ENCODE measurements at regions not wholly inside any gene's neighbourhood (a gene's known extent, or its start where the extent isn't known, plus 50 kb on each side); places are given as distances from the start of the nearest gene placed in this dataset.

- DNase-seq: no peak
Measured at GRCh38 chr9:108322326-108323098, 533.3 kb downstream of the ACTL7B start.

DNA sequence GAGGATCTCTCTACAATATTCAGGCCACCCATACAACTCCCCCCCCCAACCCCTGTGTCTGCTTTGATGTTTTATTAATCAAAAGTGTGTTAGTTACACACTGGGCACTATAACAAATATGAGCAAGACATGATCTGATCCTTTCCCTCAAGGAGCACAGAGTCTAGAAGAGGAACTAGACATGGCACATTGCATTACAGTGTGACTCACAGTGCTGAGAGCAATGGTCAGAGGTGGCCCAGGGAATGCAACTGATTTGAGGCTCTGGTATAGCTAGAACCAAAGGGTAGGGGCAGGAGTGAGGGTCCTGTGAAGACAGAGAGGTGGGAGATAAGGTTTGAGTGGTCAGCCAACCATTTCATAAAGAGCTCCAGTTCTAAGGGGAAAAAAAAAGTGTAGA lies 539.2 kb downstream of the ACTL7B start:
- DNase-seq: no peak

- DNase-seq: no peak
Measured at GRCh38 chr9:108316066-108316465, 539.7 kb downstream of the ACTL7B start.

- DNase-seq: no peak
Measured at GRCh38 chr9:108311745-108312144, 544.0 kb downstream of the ACTL7B start.

GRCh38 chr9:108310202-108310601 lies 545.6 kb downstream of the ACTL7B start:
- DNase-seq: no peak

DNA sequence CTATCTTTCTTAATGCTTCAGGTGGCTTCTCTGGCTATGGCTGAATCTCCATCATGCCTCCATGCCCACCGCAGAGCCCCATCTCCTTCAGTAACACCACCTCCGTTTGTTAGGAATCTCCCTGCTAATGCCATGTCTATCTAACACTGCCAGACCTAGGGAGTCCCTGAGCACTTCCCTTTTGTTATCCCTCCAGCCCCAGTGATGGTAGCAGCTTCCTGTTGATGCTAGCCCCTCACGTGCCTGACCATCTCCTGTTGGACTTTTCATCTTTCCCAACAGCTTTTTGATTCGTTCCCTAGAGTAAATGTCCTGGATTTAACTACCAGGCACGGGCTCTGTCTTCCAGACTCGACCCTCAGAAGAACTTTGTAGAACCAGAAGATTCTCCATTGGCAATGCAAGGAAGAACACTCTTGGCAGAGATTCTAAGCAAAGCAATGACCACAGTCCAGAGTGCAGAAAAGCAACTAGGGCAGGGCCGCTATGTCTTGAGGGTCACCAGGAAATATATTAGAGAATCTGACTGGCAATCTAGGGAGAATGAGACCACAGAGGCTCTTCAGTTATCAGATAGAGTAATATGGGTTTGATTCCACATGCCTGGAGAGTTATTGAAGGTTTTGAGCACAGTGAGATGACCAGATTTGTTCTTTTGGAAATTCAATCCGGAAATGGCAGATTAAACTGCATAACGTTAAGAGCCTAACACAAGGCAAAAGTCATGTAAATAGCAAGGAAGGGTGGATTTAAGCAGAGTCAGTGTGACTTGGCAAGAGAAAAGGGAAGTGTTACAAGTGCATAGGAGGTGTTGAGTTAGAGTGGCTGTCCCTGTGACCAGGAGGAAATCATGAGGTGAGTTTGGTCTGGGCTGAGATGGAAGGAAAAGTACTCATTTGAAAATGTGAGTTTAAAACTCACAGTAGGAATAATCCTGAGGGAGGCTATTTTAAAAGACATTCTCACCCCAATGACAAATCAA lies 555.2 kb downstream of the ACTL7B start:
- DNase-seq: no peak

- no peak for DNase-seq
Measured at GRCh38 chr9:108297073-108297472, 558.7 kb downstream of the ACTL7B start.

DNA sequence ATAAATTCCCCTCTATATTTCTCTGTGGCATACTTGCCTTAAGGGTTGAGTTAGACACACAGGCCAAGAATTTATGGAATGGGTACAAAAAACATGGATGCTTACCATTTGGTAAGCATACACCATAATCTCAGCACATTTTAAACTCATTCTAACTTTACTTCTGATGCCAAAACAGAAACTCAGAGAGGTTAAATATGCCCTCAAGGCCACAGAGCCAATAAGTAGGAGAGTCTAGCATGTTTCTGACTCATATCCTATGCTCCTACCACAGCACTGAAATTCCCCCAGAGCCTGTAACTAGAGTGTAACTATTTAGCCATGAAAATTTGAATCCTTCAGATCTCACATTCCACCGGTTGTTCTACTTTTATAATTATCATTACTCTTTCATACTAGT lies 559.7 kb downstream of the ACTL7B start:
- DNase-seq: no peak

GRCh38 chr9:108291586-108291932 lies 564.2 kb downstream of the ACTL7B start:
- no peak for DNase-seq

- DNase-seq: no peak
Measured at GRCh38 chr9:108290839-108291585, 564.8 kb downstream of the ACTL7B start.

- no peak for DNase-seq
Measured at GRCh38 chr9:108286638-108287206, 569.1 kb downstream of the ACTL7B start.

GRCh38 chr9:108283696-108284095 lies 572.1 kb downstream of the ACTL7B start:
- no peak for DNase-seq

DNA sequence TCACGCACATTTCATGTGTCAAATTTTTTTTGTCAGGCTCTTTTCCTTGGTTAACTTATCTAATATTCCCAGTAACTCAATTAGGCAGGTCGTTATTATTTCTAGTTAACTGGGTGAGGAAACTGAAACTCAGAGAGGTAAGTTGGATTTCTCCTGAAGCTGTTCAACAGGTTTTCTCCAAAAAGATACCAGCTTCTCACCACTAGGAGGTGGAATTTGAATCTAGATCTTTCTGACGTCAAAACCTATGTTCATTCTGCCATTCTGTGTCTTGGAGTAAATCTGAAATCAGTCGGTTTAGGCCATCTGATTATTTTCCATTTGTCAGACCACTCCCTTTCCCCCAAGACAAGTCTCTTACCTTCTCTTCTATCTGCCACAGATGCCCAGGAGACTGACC lies 572.9 kb downstream of the ACTL7B start:
- DNase-seq: no peak

- no peak for DNase-seq
Measured at GRCh38 chr9:108281696-108282095, 574.1 kb downstream of the ACTL7B start.

- no peak for DNase-seq
Measured at GRCh38 chr9:108278341-108278740, 577.4 kb downstream of the ACTL7B start.

- DNase-seq: no peak
Measured at GRCh38 chr9:108277216-108277615, 578.6 kb downstream of the ACTL7B start.

DNA sequence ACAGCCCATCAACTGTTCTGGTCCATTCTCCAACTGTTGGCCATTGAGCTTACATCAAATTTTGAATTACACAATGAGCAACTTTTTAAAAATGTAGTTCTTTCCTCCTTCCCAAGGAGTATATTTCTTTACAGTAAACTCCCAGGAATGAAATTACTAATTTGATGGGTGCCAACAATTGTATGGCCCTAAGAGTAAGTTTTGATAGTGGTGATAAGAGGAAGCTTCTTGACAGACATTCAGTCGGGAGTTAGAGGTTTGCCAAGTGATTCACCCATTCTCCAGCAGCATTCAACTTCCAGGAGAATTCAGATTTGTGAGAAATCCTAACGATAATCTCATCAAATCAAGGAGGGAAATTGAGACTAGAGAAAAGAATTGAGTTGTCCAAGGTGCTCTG lies 579.9 kb downstream of the ACTL7B start:
- DNase-seq: no peak

GRCh38 chr9:108274971-108275370 lies 580.8 kb downstream of the ACTL7B start:
- DNase-seq: no peak

- no peak for DNase-seq
Measured at GRCh38 chr9:108273988-108274387, 581.8 kb downstream of the ACTL7B start.

GRCh38 chr9:108272349-108272899 lies 583.4 kb downstream of the ACTL7B start:
- DNase-seq: no peak

- DNase-seq: no peak
Measured at GRCh38 chr9:108271646-108272348, 584.0 kb downstream of the ACTL7B start.

GRCh38 chr9:108271236-108271635 lies 584.5 kb downstream of the ACTL7B start:
- DNase-seq: no peak
